ENCODE measurements at regions not wholly inside any gene's neighbourhood (a gene's known extent, or its start where the extent isn't known, plus 50 kb on each side); places are given as distances from the start of the nearest gene placed in this dataset.
A peak's percentile ranks its signal among the peaks of the same experiment; 100 is the strongest.

GRCh38 chr16:65782611-65783600, 583.6 kb upstream of the CDH5 start:
- intact Hi-C loops (cut with micrococcal nuclease), result no loop called here
- peak; percentile 48 for DNase-seq
- H3K4me2 ChIP-seq (ENCODE audit: low read length), result no peak overlapping the region

GRCh38 chr16:65781855-65782254, 584.6 kb upstream of the CDH5 start:
- Histone ChIP-seq H3F3A (ENCODE audit: low read length, unreplicated experiment) (no peaks in the 10 kb centered on the region), H3K4me3 (ENCODE audit: low read length) (no peak overlapping the region), H4K20me1 (ENCODE audit: low read length) (no peaks in the 10 kb centered on the region), H3K79me2 (ENCODE audit: low read length) (no peaks in the 10 kb centered on the region), H3K27me3 (ENCODE audit: low read length) (no peaks in the 10 kb centered on the region), H3K9me2 (replicated peaks; ENCODE audit: low read length) (no peaks in the 10 kb centered on the region), H3K9ac (ENCODE audit: low read length) (no peak overlapping the region), H3K9me3 (ENCODE audit: low read length) (no peaks in the 10 kb centered on the region), H3K36me3 (ENCODE audit: low read depth, low read length) (no peaks in the 10 kb centered on the region), H3K27ac (ENCODE audit: low read length) (no peak overlapping the region), H3K4me1 (ENCODE audit: insufficient read depth, low read length) (peaks cover 8% of the 10 kb centered on the region; the same call in 1 of the 2 replicates), H2AFZ (ENCODE audit: low read length) (no peak overlapping the region), H3K4me2 (ENCODE audit: low read length) (no peak overlapping the region)
- POLR2A ChIA-PET (ENCODE audit: unreplicated experiment), result interaction anchor here (0.7 kb wide), 1 partner anchor 141 kb away, joined by 8 read pairs; no protein-coding TSS in a partner anchor
- DNase-seq, result no peak
- CTCF ChIA-PET, result no interaction called here
- BruUV-seq (replicated peaks), result no TSS peak
- no peak for ATAC-seq
- intact Hi-C loops (cut with micrococcal nuclease), result no loop called here
- TF ChIP-seq, protein P1, sequence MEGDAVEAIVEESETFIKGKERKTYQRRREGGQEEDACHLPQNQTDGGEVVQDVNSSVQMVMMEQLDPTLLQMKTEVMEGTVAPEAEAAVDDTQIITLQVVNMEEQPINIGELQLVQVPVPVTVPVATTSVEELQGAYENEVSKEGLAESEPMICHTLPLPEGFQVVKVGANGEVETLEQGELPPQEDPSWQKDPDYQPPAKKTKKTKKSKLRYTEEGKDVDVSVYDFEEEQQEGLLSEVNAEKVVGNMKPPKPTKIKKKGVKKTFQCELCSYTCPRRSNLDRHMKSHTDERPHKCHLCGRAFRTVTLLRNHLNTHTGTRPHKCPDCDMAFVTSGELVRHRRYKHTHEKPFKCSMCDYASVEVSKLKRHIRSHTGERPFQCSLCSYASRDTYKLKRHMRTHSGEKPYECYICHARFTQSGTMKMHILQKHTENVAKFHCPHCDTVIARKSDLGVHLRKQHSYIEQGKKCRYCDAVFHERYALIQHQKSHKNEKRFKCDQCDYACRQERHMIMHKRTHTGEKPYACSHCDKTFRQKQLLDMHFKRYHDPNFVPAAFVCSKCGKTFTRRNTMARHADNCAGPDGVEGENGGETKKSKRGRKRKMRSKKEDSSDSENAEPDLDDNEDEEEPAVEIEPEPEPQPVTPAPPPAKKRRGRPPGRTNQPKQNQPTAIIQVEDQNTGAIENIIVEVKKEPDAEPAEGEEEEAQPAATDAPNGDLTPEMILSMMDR (conservative IDR thresholded peaks at IDR 0.05; ENCODE audit: low read depth, low read length), result no peak
- TF ChIP-seq EZH2 (IDR thresholded peaks at IDR 0.05; ENCODE audit: low read length, unreplicated experiment), result no peak
- TF ChIP-seq EZH2phosphoT487 (IDR thresholded peaks at IDR 0.05; ENCODE audit: borderline replicate concordance, low read length), result no peak

More at GRCh38 chr16:65782611-65783600, 583.6 kb upstream of the CDH5 start:
- Histone ChIP-seq H3K9me2 (replicated peaks; ENCODE audit: low read length) (no peaks in the 10 kb centered on the region), H3K4me1 (ENCODE audit: insufficient read depth, low read length) (peaks cover 8% of the 10 kb centered on the region; the same call in 1 of the 2 replicates), H3K79me2 (ENCODE audit: low read length) (no peaks in the 10 kb centered on the region), H3K36me3 (ENCODE audit: low read depth, low read length) (no peaks in the 10 kb centered on the region), H3K27me3 (ENCODE audit: low read length) (no peaks in the 10 kb centered on the region), H3K9me3 (ENCODE audit: low read length) (no peaks in the 10 kb centered on the region), H2AFZ (ENCODE audit: low read length) (no peak overlapping the region), H3K4me3 (ENCODE audit: low read length) (no peak overlapping the region), H3F3A (ENCODE audit: low read length, unreplicated experiment) (no peaks in the 10 kb centered on the region), H4K20me1 (ENCODE audit: low read length) (no peaks in the 10 kb centered on the region), H3K9ac (ENCODE audit: low read length) (no peak overlapping the region), H3K27ac (ENCODE audit: low read length) (no peak overlapping the region)
- ChIA-PET POLR2A (ENCODE audit: unreplicated experiment) (interaction anchor here (0.7 kb wide), 1 partner anchor 602 kb away, joined by 3 read pairs; no protein-coding TSS in a partner anchor), CTCF (no interaction called here)
- BruUV-seq (replicated peaks), result no TSS peak
- peak; percentile 51 for ATAC-seq
- no peak for TF ChIP-seq EZH2 (IDR thresholded peaks at IDR 0.05; ENCODE audit: low read length, unreplicated experiment)
- TF ChIP-seq EZH2phosphoT487 (IDR thresholded peaks at IDR 0.05; ENCODE audit: borderline replicate concordance, low read length), result no peak
- TF ChIP-seq, protein P1 (conservative IDR thresholded peaks at IDR 0.05; ENCODE audit: low read depth, low read length), result no peak

DNA sequence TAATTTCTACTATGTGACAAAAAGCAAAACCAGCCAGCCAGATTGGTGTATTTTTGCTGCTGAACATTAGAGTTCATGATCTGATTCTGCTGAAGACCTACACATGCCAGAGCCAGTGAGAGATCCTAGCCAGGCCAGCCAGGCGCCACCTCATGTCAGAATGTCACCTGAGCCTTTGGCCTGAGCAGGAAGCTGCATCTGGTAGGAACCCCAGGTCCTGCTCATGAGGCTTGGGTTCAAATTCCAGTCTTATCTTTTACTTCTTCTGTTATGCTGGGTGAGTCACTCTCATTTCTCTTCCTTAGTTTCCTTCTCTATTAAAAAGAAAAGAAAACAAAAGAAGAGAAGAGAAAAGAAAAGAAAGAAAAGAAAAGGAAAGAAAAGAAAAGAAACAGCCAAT, 585.1 kb upstream of the CDH5 start:
- ATAC-seq (no peak), DNase-seq (no peak)
- no peaks in the 10 kb centered on the region for H3K9me2 ChIP-seq (replicated peaks; ENCODE audit: low read length)
- no peaks in the 10 kb centered on the region for H3K9me3 ChIP-seq (ENCODE audit: low read length)
- intact Hi-C loops (cut with micrococcal nuclease), result no loop called here
- H4K20me1 ChIP-seq (ENCODE audit: low read length), result no peaks in the 10 kb centered on the region
- no peaks in the 10 kb centered on the region for H3K79me2 ChIP-seq (ENCODE audit: low read length)
- H3K27ac ChIP-seq (ENCODE audit: low read length), result no peak overlapping the region
- TF ChIP-seq EZH2phosphoT487 (IDR thresholded peaks at IDR 0.05; ENCODE audit: borderline replicate concordance, low read length), result no peak
- TF ChIP-seq EZH2 (IDR thresholded peaks at IDR 0.05; ENCODE audit: low read length, unreplicated experiment), result no peak
- TF ChIP-seq, protein P1 (conservative IDR thresholded peaks at IDR 0.05; ENCODE audit: low read depth, low read length), result no peak
- H3K36me3 ChIP-seq (ENCODE audit: low read depth, low read length), result no peaks in the 10 kb centered on the region
- no peak overlapping the region for H3K4me2 ChIP-seq (ENCODE audit: low read length)
- H2AFZ ChIP-seq (ENCODE audit: low read length), result no peak overlapping the region
- POLR2A ChIA-PET (ENCODE audit: unreplicated experiment), result no interaction called here
- H3K4me1 ChIP-seq (ENCODE audit: insufficient read depth, low read length), result peaks cover 8% of the 10 kb centered on the region; the same call in 1 of the 2 replicates
- H3K27me3 ChIP-seq (ENCODE audit: low read length), result no peaks in the 10 kb centered on the region
- H3K9ac ChIP-seq (ENCODE audit: low read length), result no peak overlapping the region
- no peak overlapping the region for H3K4me3 ChIP-seq (ENCODE audit: low read length)
- CTCF ChIA-PET, result no interaction called here
- BruUV-seq (replicated peaks), result no TSS peak
- no peaks in the 10 kb centered on the region for H3F3A ChIP-seq (ENCODE audit: low read length, unreplicated experiment)
